ENCODE measurements at regions not wholly inside any gene's neighbourhood (a gene's known extent, or its start where the extent isn't known, plus 50 kb on each side); places are given as distances from the start of the nearest gene placed in this dataset.

GRCh38 chr6:159501558-159501957 lies 191.5 kb downstream of the SOD2 start:
- Histone ChIP-seq H4K20me1 (ENCODE audit: insufficient read depth, low read length) (no peaks in the 10 kb centered on the region), H3K27ac (ENCODE audit: low read depth, low read length, poor library complexity, severe bottlenecking) (no peak overlapping the region), H3K36me3 (ENCODE audit: insufficient read depth, low read length) (no peaks in the 10 kb centered on the region), H3K79me2 (ENCODE audit: insufficient read depth, low read length) (no peaks in the 10 kb centered on the region), H3K27me3 (ENCODE audit: insufficient read depth, low read length) (no peaks in the 10 kb centered on the region), H3K9ac (ENCODE audit: low read length) (no peak overlapping the region), H2AFZ (ENCODE audit: low read length) (no peak overlapping the region), H3K9me3 (ENCODE audit: low read length) (no peaks in the 10 kb centered on the region), H3K4me3 (ENCODE audit: low read depth, low read length, poor library complexity, severe bottlenecking) (no peak overlapping the region), H3K4me1 (ENCODE audit: insufficient read depth, low read length, severe bottlenecking) (no peaks in the 10 kb centered on the region), H3K4me2 (ENCODE audit: low read length) (no peak overlapping the region), H3K9me2 (ENCODE audit: low read depth, low read length) (no peaks in the 10 kb centered on the region), H3F3A (ENCODE audit: insufficient read depth, low read length) (no peaks in the 10 kb centered on the region)
- TF ChIP-seq CTCF (IDR thresholded peaks at IDR 0.05; ENCODE audit: low read length) (no peak), EZH2 (IDR thresholded peaks at IDR 0.05; ENCODE audit: borderline replicate concordance, low read length) (no peak)

- Histone ChIP-seq H3K9ac (ENCODE audit: low read length) (no peak overlapping the region), H3K27me3 (ENCODE audit: insufficient read depth, low read length) (no peaks in the 10 kb centered on the region), H4K20me1 (ENCODE audit: insufficient read depth, low read length) (no peaks in the 10 kb centered on the region), H3K9me2 (ENCODE audit: low read depth, low read length) (no peaks in the 10 kb centered on the region), H3K36me3 (ENCODE audit: insufficient read depth, low read length) (no peaks in the 10 kb centered on the region), H3K79me2 (ENCODE audit: insufficient read depth, low read length) (no peaks in the 10 kb centered on the region), H3F3A (ENCODE audit: insufficient read depth, low read length) (no peaks in the 10 kb centered on the region), H3K9me3 (ENCODE audit: low read length) (no peaks in the 10 kb centered on the region), H3K27ac (ENCODE audit: low read depth, low read length, poor library complexity, severe bottlenecking) (no peak overlapping the region), H3K4me2 (ENCODE audit: low read length) (no peak overlapping the region), H3K4me3 (ENCODE audit: low read depth, low read length, poor library complexity, severe bottlenecking) (no peak overlapping the region), H2AFZ (ENCODE audit: low read length) (no peak overlapping the region), H3K4me1 (ENCODE audit: insufficient read depth, low read length, severe bottlenecking) (no peaks in the 10 kb centered on the region)
- TF ChIP-seq EZH2 (IDR thresholded peaks at IDR 0.05; ENCODE audit: borderline replicate concordance, low read length), result no peak
- TF ChIP-seq CTCF (IDR thresholded peaks at IDR 0.05; ENCODE audit: low read length), result no peak
Observed at GRCh38 chr6:159499034-159499433, 194.0 kb downstream of the SOD2 start.

GRCh38 chr6:159494586-159494972 lies 198.5 kb downstream of the SOD2 start:
- no peak overlapping the region for H3K4me2 ChIP-seq (ENCODE audit: low read length)
- no peak overlapping the region for H3K4me3 ChIP-seq (ENCODE audit: low read depth, low read length, poor library complexity, severe bottlenecking)
- no peaks in the 10 kb centered on the region for H3K4me1 ChIP-seq (ENCODE audit: insufficient read depth, low read length, severe bottlenecking)
- peaks cover 4% of the 10 kb centered on the region; the same call in 1 of the 2 replicates for H3K27me3 ChIP-seq (ENCODE audit: insufficient read depth, low read length)
- no peaks in the 10 kb centered on the region for H3K36me3 ChIP-seq (ENCODE audit: insufficient read depth, low read length)
- no peaks in the 10 kb centered on the region for H3K79me2 ChIP-seq (ENCODE audit: insufficient read depth, low read length)
- H3K9me3 ChIP-seq (ENCODE audit: low read length), result no peaks in the 10 kb centered on the region
- H3F3A ChIP-seq (ENCODE audit: insufficient read depth, low read length), result no peaks in the 10 kb centered on the region
- TF ChIP-seq EZH2 (IDR thresholded peaks at IDR 0.05; ENCODE audit: borderline replicate concordance, low read length), result no peak
- TF ChIP-seq CTCF (IDR thresholded peaks at IDR 0.05; ENCODE audit: low read length), result no peak
- H2AFZ ChIP-seq (ENCODE audit: low read length), result no peak overlapping the region
- no peak overlapping the region for H3K9ac ChIP-seq (ENCODE audit: low read length)
- no peaks in the 10 kb centered on the region for H4K20me1 ChIP-seq (ENCODE audit: insufficient read depth, low read length)
- H3K27ac ChIP-seq (ENCODE audit: low read depth, low read length, poor library complexity, severe bottlenecking), result no peak overlapping the region
- H3K9me2 ChIP-seq (ENCODE audit: low read depth, low read length), result no peaks in the 10 kb centered on the region
